ENCODE measurements at regions not wholly inside any gene's neighbourhood (a gene's known extent, or its start where the extent isn't known, plus 50 kb on each side); places are given as distances from the start of the nearest gene placed in this dataset.

- Histone ChIP-seq H3K27ac (ENCODE audit: low read depth in 2 of 2, low read length in 1 of 2) (no peak overlapping the region), H3K4me1 (ENCODE audit: control insufficient read depth in 2 of 2, insufficient read depth in 2 of 2, low read length in 1 of 2) (no peaks in the 10 kb centered on the region), H3K27me3 (ENCODE audit: control insufficient read depth in 1 of 2, insufficient read depth in 2 of 2, low read length in 2 of 2) (no peaks in the 10 kb centered on the region), H3K9me3 (ENCODE audit: control insufficient read depth in 2 of 2, insufficient read depth in 1 of 2, low read depth in 1 of 2, low read length in 1 of 2) (no peaks in the 10 kb centered on the region), H3K4me3 (ENCODE audit: low read depth in 1 of 2, low read length in 2 of 2) (no peak overlapping the region), H3K36me3 (ENCODE audit: control insufficient read depth in 2 of 2, insufficient read depth in 2 of 2, low read length in 1 of 2) (no peaks in the 10 kb centered on the region)
- WGBS, 2 donors, result 58 to 75% methylated on average over 3 of the region's 3 CpGs
These were observed 249.0 kb downstream of the EPM2A start for GRCh38 chr6:145486306-145486705.

- no peaks in the 10 kb centered on the region for H3K9me3 ChIP-seq (ENCODE audit: control insufficient read depth in 2 of 2, insufficient read depth in 1 of 2, low read depth in 1 of 2, low read length in 1 of 2)
- no peaks in the 10 kb centered on the region for H3K36me3 ChIP-seq (ENCODE audit: control insufficient read depth in 2 of 2, insufficient read depth in 2 of 2, low read length in 1 of 2)
- no peak overlapping the region for H3K4me3 ChIP-seq (ENCODE audit: low read depth in 1 of 2, low read length in 2 of 2)
- H3K27ac ChIP-seq (ENCODE audit: low read depth in 2 of 2, low read length in 1 of 2), result no peak overlapping the region
- no peaks in the 10 kb centered on the region for H3K27me3 ChIP-seq (ENCODE audit: control insufficient read depth in 1 of 2, insufficient read depth in 2 of 2, low read length in 2 of 2)
- 76 to 81% methylated on average over 6 of the region's 6 CpGs for WGBS, 2 donors
- H3K4me1 ChIP-seq (ENCODE audit: control insufficient read depth in 2 of 2, insufficient read depth in 2 of 2, low read length in 1 of 2), result no peaks in the 10 kb centered on the region
These were observed 245.7 kb downstream of the EPM2A start for GRCh38 chr6:145489583-145489982.

- Histone ChIP-seq H3K4me1 (ENCODE audit: control insufficient read depth in 2 of 2, insufficient read depth in 2 of 2, low read length in 1 of 2) (no peaks in the 10 kb centered on the region), H3K27ac (ENCODE audit: low read depth in 2 of 2, low read length in 1 of 2) (no peak overlapping the region), H3K4me3 (ENCODE audit: low read depth in 1 of 2, low read length in 2 of 2) (no peak overlapping the region), H3K36me3 (ENCODE audit: control insufficient read depth in 2 of 2, insufficient read depth in 2 of 2, low read length in 1 of 2) (no peaks in the 10 kb centered on the region), H3K9me3 (ENCODE audit: control insufficient read depth in 2 of 2, insufficient read depth in 1 of 2, low read depth in 1 of 2, low read length in 1 of 2) (no peaks in the 10 kb centered on the region), H3K27me3 (ENCODE audit: control insufficient read depth in 1 of 2, insufficient read depth in 2 of 2, low read length in 2 of 2) (no peaks in the 10 kb centered on the region)
- 69% methylated on average over 3 of the region's 3 CpGs for WGBS, 2 donors
These were observed 245.3 kb downstream of the EPM2A start for GRCh38 chr6:145490068-145490467.

- H3K9me3 ChIP-seq (ENCODE audit: control insufficient read depth in 2 of 2, insufficient read depth in 1 of 2, low read depth in 1 of 2, low read length in 1 of 2), result no peaks in the 10 kb centered on the region
- H3K27ac ChIP-seq (ENCODE audit: low read depth in 2 of 2, low read length in 1 of 2), result no peak overlapping the region
- H3K27me3 ChIP-seq (ENCODE audit: control insufficient read depth in 1 of 2, insufficient read depth in 2 of 2, low read length in 2 of 2), result no peaks in the 10 kb centered on the region
- 58 to 65% methylated on average over 8 of the region's 8 CpGs for WGBS, 2 donors
- no peak overlapping the region for H3K4me3 ChIP-seq (ENCODE audit: low read depth in 1 of 2, low read length in 2 of 2)
- no peaks in the 10 kb centered on the region for H3K4me1 ChIP-seq (ENCODE audit: control insufficient read depth in 2 of 2, insufficient read depth in 2 of 2, low read length in 1 of 2)
- no peaks in the 10 kb centered on the region for H3K36me3 ChIP-seq (ENCODE audit: control insufficient read depth in 2 of 2, insufficient read depth in 2 of 2, low read length in 1 of 2)
These were observed 244.2 kb downstream of the EPM2A start for GRCh38 chr6:145491126-145491525.

- H3K9me3 ChIP-seq (ENCODE audit: control insufficient read depth in 2 of 2, insufficient read depth in 1 of 2, low read depth in 1 of 2, low read length in 1 of 2), result peaks cover 0 to 3% of the 10 kb centered on the region in 2 donors
- H3K36me3 ChIP-seq (ENCODE audit: control insufficient read depth in 2 of 2, insufficient read depth in 2 of 2, low read length in 1 of 2), result no peaks in the 10 kb centered on the region
- H3K27ac ChIP-seq (ENCODE audit: low read depth in 2 of 2, low read length in 1 of 2), result no peak overlapping the region
- H3K4me1 ChIP-seq (ENCODE audit: control insufficient read depth in 2 of 2, insufficient read depth in 2 of 2, low read length in 1 of 2), result no peaks in the 10 kb centered on the region
- WGBS, 2 donors, result 46 to 73% methylated on average over 2 of the region's 2 CpGs
- H3K27me3 ChIP-seq (ENCODE audit: control insufficient read depth in 1 of 2, insufficient read depth in 2 of 2, low read length in 2 of 2), result no peaks in the 10 kb centered on the region
- no peak overlapping the region for H3K4me3 ChIP-seq (ENCODE audit: low read depth in 1 of 2, low read length in 2 of 2)
These were observed 238.3 kb downstream of the EPM2A start for GRCh38 chr6:145497006-145497405.

- peaks cover 0 to 3% of the 10 kb centered on the region in 2 donors for H3K9me3 ChIP-seq (ENCODE audit: control insufficient read depth in 2 of 2, insufficient read depth in 1 of 2, low read depth in 1 of 2, low read length in 1 of 2)
- 58 to 69% methylated on average over 4 of the region's 4 CpGs for WGBS, 2 donors
- no peaks in the 10 kb centered on the region for H3K4me1 ChIP-seq (ENCODE audit: control insufficient read depth in 2 of 2, insufficient read depth in 2 of 2, low read length in 1 of 2)
These were observed 236.9 kb downstream of the EPM2A start for GRCh38 chr6:145498425-145498824.

GRCh38 chr6:145502416-145502815 lies 232.9 kb downstream of the EPM2A start:
- H3K9me3 ChIP-seq (ENCODE audit: control insufficient read depth in 2 of 2, insufficient read depth in 1 of 2, low read depth in 1 of 2, low read length in 1 of 2), result peaks cover 0 to 3% of the 10 kb centered on the region in 2 donors
- 22 to 42% methylated on average over 1 of the region's 1 CpG for WGBS, 2 donors
- no peak overlapping the region for H3K27ac ChIP-seq (ENCODE audit: low read depth in 2 of 2, low read length in 1 of 2)
- H3K36me3 ChIP-seq (ENCODE audit: control insufficient read depth in 2 of 2, insufficient read depth in 2 of 2, low read length in 1 of 2), result no peaks in the 10 kb centered on the region
- H3K27me3 ChIP-seq (ENCODE audit: control insufficient read depth in 1 of 2, insufficient read depth in 2 of 2, low read length in 2 of 2), result no peaks in the 10 kb centered on the region
- H3K4me3 ChIP-seq (ENCODE audit: low read depth in 1 of 2, low read length in 2 of 2), result no peak overlapping the region
- no peaks in the 10 kb centered on the region for H3K4me1 ChIP-seq (ENCODE audit: control insufficient read depth in 2 of 2, insufficient read depth in 2 of 2, low read length in 1 of 2)

More at GRCh38 chr6:145498425-145498824, 236.9 kb downstream of the EPM2A start:
- Histone ChIP-seq H3K27ac (ENCODE audit: low read depth in 2 of 2, low read length in 1 of 2) (no peak overlapping the region), H3K4me3 (ENCODE audit: low read depth in 1 of 2, low read length in 2 of 2) (no peak overlapping the region), H3K27me3 (ENCODE audit: control insufficient read depth in 1 of 2, insufficient read depth in 2 of 2, low read length in 2 of 2) (no peaks in the 10 kb centered on the region), H3K36me3 (ENCODE audit: control insufficient read depth in 2 of 2, insufficient read depth in 2 of 2, low read length in 1 of 2) (no peaks in the 10 kb centered on the region)

GRCh38 chr6:145506136-145506535 lies 229.2 kb downstream of the EPM2A start:
- no peaks in the 10 kb centered on the region for H3K36me3 ChIP-seq (ENCODE audit: control insufficient read depth in 2 of 2, insufficient read depth in 2 of 2, low read length in 1 of 2)
- H3K4me1 ChIP-seq (ENCODE audit: control insufficient read depth in 2 of 2, insufficient read depth in 2 of 2, low read length in 1 of 2), result no peaks in the 10 kb centered on the region
- WGBS, 2 donors, result 29 to 30% methylated on average over 2 of the region's 2 CpGs
- no peaks in the 10 kb centered on the region for H3K27me3 ChIP-seq (ENCODE audit: control insufficient read depth in 1 of 2, insufficient read depth in 2 of 2, low read length in 2 of 2)
- no peak overlapping the region for H3K4me3 ChIP-seq (ENCODE audit: low read depth in 1 of 2, low read length in 2 of 2)
- H3K27ac ChIP-seq (ENCODE audit: low read depth in 2 of 2, low read length in 1 of 2), result no peak overlapping the region
- H3K9me3 ChIP-seq (ENCODE audit: control insufficient read depth in 2 of 2, insufficient read depth in 1 of 2, low read depth in 1 of 2, low read length in 1 of 2), result peaks cover 0 to 4% of the 10 kb centered on the region in 2 donors

GRCh38 chr6:145506565-145506964 lies 228.8 kb downstream of the EPM2A start:
- H3K4me3 ChIP-seq (ENCODE audit: low read depth in 1 of 2, low read length in 2 of 2), result no peak overlapping the region
- H3K4me1 ChIP-seq (ENCODE audit: control insufficient read depth in 2 of 2, insufficient read depth in 2 of 2, low read length in 1 of 2), result no peaks in the 10 kb centered on the region
- H3K9me3 ChIP-seq (ENCODE audit: control insufficient read depth in 2 of 2, insufficient read depth in 1 of 2, low read depth in 1 of 2, low read length in 1 of 2), result peaks cover 0 to 4% of the 10 kb centered on the region in 2 donors
- H3K27me3 ChIP-seq (ENCODE audit: control insufficient read depth in 1 of 2, insufficient read depth in 2 of 2, low read length in 2 of 2), result no peaks in the 10 kb centered on the region
- H3K36me3 ChIP-seq (ENCODE audit: control insufficient read depth in 2 of 2, insufficient read depth in 2 of 2, low read length in 1 of 2), result no peaks in the 10 kb centered on the region
- H3K27ac ChIP-seq (ENCODE audit: low read depth in 2 of 2, low read length in 1 of 2), result no peak overlapping the region
- 38 to 48% methylated on average over 1 of the region's 1 CpG for WGBS, 2 donors

GRCh38 chr6:145507239-145507638 lies 228.1 kb downstream of the EPM2A start:
- H3K4me1 ChIP-seq (ENCODE audit: control insufficient read depth in 2 of 2, insufficient read depth in 2 of 2, low read length in 1 of 2), result no peaks in the 10 kb centered on the region
- no peaks in the 10 kb centered on the region for H3K27me3 ChIP-seq (ENCODE audit: control insufficient read depth in 1 of 2, insufficient read depth in 2 of 2, low read length in 2 of 2)
- no peaks in the 10 kb centered on the region for H3K36me3 ChIP-seq (ENCODE audit: control insufficient read depth in 2 of 2, insufficient read depth in 2 of 2, low read length in 1 of 2)
- H3K27ac ChIP-seq (ENCODE audit: low read depth in 2 of 2, low read length in 1 of 2), result no peak overlapping the region
- WGBS, 2 donors, result 76 to 83% methylated on average over 2 of the region's 2 CpGs
- H3K4me3 ChIP-seq (ENCODE audit: low read depth in 1 of 2, low read length in 2 of 2), result no peak overlapping the region
- H3K9me3 ChIP-seq (ENCODE audit: control insufficient read depth in 2 of 2, insufficient read depth in 1 of 2, low read depth in 1 of 2, low read length in 1 of 2), result peaks cover 0 to 4% of the 10 kb centered on the region in 2 donors
